ENCODE measurements at regions not wholly inside any gene's neighbourhood (a gene's known extent, or its start where the extent isn't known, plus 50 kb on each side); places are given as distances from the start of the nearest gene placed in this dataset.
"Not testable (repeated sequence)": the region's sequence is repeated elsewhere in the genome, so short reads cannot be mapped to it uniquely, and the experiment has no call there.

DNA sequence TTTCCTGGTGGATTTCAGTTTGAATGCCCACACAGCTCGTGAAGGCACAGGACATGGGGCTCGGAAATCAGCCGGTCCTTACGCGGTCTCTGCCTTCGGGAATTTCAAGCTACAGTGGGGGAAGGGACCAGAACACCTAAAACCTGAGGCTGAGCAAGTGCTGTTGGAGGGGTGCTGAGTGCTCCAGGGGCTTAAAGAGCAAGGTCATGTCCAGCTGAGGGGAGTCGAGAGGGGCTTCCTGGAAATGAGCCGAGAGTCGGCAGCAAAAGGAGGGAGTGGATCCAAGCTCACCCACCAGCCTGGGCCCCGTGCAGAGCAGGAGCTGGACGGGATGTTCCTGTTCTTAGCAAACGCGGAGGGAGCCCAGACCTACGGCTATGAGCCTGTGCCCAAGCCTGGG, 73.2 kb upstream of the RPL38 start:
- Histone ChIP-seq H3K27ac (no peak overlapping the region), H3K27me3 (ENCODE audit: insufficient read depth, low read depth, severe bottlenecking) (no peaks in the 10 kb centered on the region), H3K36me3 (no peaks in the 10 kb centered on the region), H3K4me3 (ENCODE audit: low read depth, low read length) (no peak overlapping the region), H3K9me3 (ENCODE audit: severe bottlenecking) (no peaks in the 10 kb centered on the region)
- DNase-seq, result no peak
- TF ChIP-seq CTCF (IDR thresholded peaks at IDR 0.05; ENCODE audit: low read depth, low read length), result no peak

- Histone ChIP-seq H3K4me3 (ENCODE audit: low read depth, low read length) (no peak overlapping the region), H3K9me3 (ENCODE audit: severe bottlenecking) (no peaks in the 10 kb centered on the region), H3K27me3 (ENCODE audit: insufficient read depth, low read depth, severe bottlenecking) (no peaks in the 10 kb centered on the region), H3K36me3 (no peaks in the 10 kb centered on the region), H3K27ac (no peak overlapping the region)
- no peak for TF ChIP-seq CTCF (IDR thresholded peaks at IDR 0.05; ENCODE audit: low read depth, low read length)
- no peak for DNase-seq
Observed at GRCh38 chr17:74130841-74131240, 72.6 kb upstream of the RPL38 start.

DNA sequence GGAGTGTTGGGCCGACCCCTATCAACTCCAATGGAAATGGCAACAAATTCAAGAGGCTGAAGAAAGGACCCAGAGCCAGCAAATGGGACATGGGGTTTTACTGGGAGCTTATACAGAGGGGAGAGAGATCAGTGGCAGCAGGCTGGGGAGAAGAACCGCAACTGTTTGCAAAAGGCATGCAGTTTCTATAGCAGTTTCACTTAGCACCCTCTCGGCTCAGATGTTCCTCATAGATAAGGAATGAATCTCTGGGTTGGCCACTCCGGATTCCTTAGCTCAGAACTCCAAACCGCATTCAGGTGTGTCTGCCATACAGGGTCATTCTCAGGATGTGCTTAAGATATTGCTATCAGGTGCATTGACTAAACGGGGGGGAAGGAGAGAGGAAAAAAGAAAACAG, 71.1 kb upstream of the RPL38 start:
- Histone ChIP-seq H3K4me3 (ENCODE audit: low read depth, low read length) (no peak overlapping the region), H3K36me3 (no peaks in the 10 kb centered on the region), H3K27ac (no peak overlapping the region), H3K9me3 (ENCODE audit: severe bottlenecking) (no peaks in the 10 kb centered on the region), H3K27me3 (ENCODE audit: insufficient read depth, low read depth, severe bottlenecking) (no peaks in the 10 kb centered on the region)
- TF ChIP-seq CTCF (IDR thresholded peaks at IDR 0.05; ENCODE audit: low read depth, low read length), result no peak
- DNase-seq, result no peak

DNA sequence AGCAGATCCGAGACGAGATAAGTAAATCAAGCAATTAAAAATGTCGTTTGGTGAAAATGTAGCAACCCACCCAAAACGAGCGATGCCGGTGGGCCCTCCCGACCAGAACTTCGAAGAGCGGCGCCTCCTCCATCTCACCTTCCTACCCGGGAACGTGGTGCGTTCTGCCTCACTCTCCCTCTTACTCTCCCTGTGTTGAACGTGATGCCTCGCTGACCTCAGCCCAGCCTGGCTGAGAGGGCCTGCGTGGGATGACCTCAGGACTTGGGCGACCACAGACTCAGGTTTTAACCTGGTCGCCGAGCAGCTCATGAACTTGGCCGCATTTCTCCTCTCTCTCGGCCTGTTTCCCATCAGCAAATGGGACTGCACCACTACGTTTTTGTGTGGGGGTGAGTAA, 69.7 kb upstream of the RPL38 start:
- DNase-seq, result no peak
- Histone ChIP-seq H3K4me3 (ENCODE audit: low read depth, low read length) (no peak overlapping the region), H3K27ac (peak overlapping the region; percentile 91; the same call in 1 of the 2 replicates), H3K36me3 (no peaks in the 10 kb centered on the region), H3K27me3 (ENCODE audit: insufficient read depth, low read depth, severe bottlenecking) (no peaks in the 10 kb centered on the region), H3K9me3 (ENCODE audit: severe bottlenecking) (peaks cover 5% of the 10 kb centered on the region)
- no peak for TF ChIP-seq CTCF (IDR thresholded peaks at IDR 0.05; ENCODE audit: low read depth, low read length)

- H3K27me3 ChIP-seq (ENCODE audit: insufficient read depth, low read depth, severe bottlenecking); H3K36me3 ChIP-seq; DNase-seq; H3K9me3 ChIP-seq (ENCODE audit: severe bottlenecking); H3K4me3 ChIP-seq (ENCODE audit: low read depth, low read length): not testable (repeated sequence)
- peak overlapping the region; percentile 91 for H3K27ac ChIP-seq
Observed at GRCh38 chr17:74134234-74134633, 69.2 kb upstream of the RPL38 start.

DNA sequence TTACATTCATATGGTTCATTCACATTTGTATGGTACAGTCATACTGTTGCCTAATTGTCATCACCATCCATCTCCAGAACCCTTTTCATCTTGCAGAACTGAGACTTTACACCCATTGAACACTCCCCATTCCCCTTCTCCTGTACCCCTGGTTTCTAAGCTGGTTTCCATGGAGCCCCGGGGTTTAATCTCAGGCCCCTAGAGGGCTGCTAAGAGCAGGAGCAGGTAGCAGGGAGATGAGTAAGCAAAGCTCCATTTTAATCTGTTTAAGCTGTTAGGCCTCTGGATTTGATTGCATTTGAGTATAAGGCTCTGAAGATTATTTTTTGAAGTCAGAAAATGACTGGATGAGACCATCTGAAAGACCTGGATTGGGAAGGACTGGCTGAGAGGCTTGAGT, 68.5 kb upstream of the RPL38 start:
- no peaks in the 10 kb centered on the region for H3K36me3 ChIP-seq
- DNase-seq, result peak; percentile 88
- H3K4me3 ChIP-seq (ENCODE audit: low read depth, low read length), result peak overlapping the region; percentile 10; the same call in 1 of the 2 replicates
- H3K27me3 ChIP-seq (ENCODE audit: insufficient read depth, low read depth, severe bottlenecking), result no peaks in the 10 kb centered on the region
- peak; percentile 36 for TF ChIP-seq CTCF (IDR thresholded peaks at IDR 0.05; ENCODE audit: low read depth, low read length)
- peaks cover 15% of the 10 kb centered on the region for H3K9me3 ChIP-seq (ENCODE audit: severe bottlenecking)
- H3K27ac ChIP-seq, result peak overlapping the region; percentile 91
